ENCODE measurements at regions not wholly inside any gene's neighbourhood (a gene's known extent, or its start where the extent isn't known, plus 50 kb on each side); places are given as distances from the start of the nearest gene placed in this dataset.
A peak's percentile ranks its signal among the peaks of the same experiment; 100 is the strongest.

- no peak for DNase-seq (ENCODE audit: low read depth in 2 of 2)
Measured at GRCh38 chr2:235262750-235263149, 231.1 kb upstream of the AGAP1 start.

GRCh38 chr2:235263205-235264120 lies 230.4 kb upstream of the AGAP1 start:
- peak in 1 of 2 donors; percentile 92 for DNase-seq (ENCODE audit: low read depth in 2 of 2)

GRCh38 chr2:235264121-235264493 lies 229.7 kb upstream of the AGAP1 start:
- no peak for DNase-seq (ENCODE audit: low read depth in 2 of 2)

GRCh38 chr2:235264512-235264911 lies 229.3 kb upstream of the AGAP1 start:
- DNase-seq (ENCODE audit: low read depth in 2 of 2) = no peak

GRCh38 chr2:235265348-235265965 lies 228.4 kb upstream of the AGAP1 start:
- DNase-seq (ENCODE audit: low read depth in 2 of 2) = no peak

- DNase-seq (ENCODE audit: low read depth in 2 of 2) = no peak
Measured at GRCh38 chr2:235267251-235267650, 226.6 kb upstream of the AGAP1 start.

- DNase-seq (ENCODE audit: low read depth in 2 of 2) = peak in 1 of 2 donors; percentile 12
Measured at GRCh38 chr2:235268535-235268934, 225.3 kb upstream of the AGAP1 start.

- no peak for DNase-seq (ENCODE audit: low read depth in 2 of 2)
Measured at GRCh38 chr2:235270291-235270690, 223.6 kb upstream of the AGAP1 start.

GRCh38 chr2:235270956-235271355 lies 222.9 kb upstream of the AGAP1 start:
- DNase-seq (ENCODE audit: low read depth in 2 of 2) = no peak

- peak in 1 of 2 donors; percentile 66 for DNase-seq (ENCODE audit: low read depth in 2 of 2)
Measured at GRCh38 chr2:235271936-235272335, 221.9 kb upstream of the AGAP1 start.

- no peak for DNase-seq (ENCODE audit: low read depth in 2 of 2)
Measured at GRCh38 chr2:235274023-235274422, 219.8 kb upstream of the AGAP1 start.

GRCh38 chr2:235277485-235277884 lies 216.4 kb upstream of the AGAP1 start:
- DNase-seq (ENCODE audit: low read depth in 2 of 2) = no peak

- DNase-seq (ENCODE audit: low read depth in 2 of 2) = peak in 1 of 2 donors; percentile 51
Measured at GRCh38 chr2:235278771-235279355, 215.0 kb upstream of the AGAP1 start.

- DNase-seq (ENCODE audit: low read depth in 2 of 2) = no peak
Measured at GRCh38 chr2:235279965-235280364, 213.9 kb upstream of the AGAP1 start.

- DNase-seq (ENCODE audit: low read depth in 2 of 2) = no peak
Measured at GRCh38 chr2:235283246-235283645, 210.6 kb upstream of the AGAP1 start.

- DNase-seq (ENCODE audit: low read depth in 2 of 2) = no peak
Measured at GRCh38 chr2:235286622-235287374, 207.0 kb upstream of the AGAP1 start.

GRCh38 chr2:235287375-235287733 lies 206.5 kb upstream of the AGAP1 start:
- DNase-seq (ENCODE audit: low read depth in 2 of 2) = no peak

GRCh38 chr2:235291461-235291860 lies 202.4 kb upstream of the AGAP1 start:
- DNase-seq (ENCODE audit: low read depth in 2 of 2) = no peak

- DNase-seq (ENCODE audit: low read depth in 2 of 2) = no peak
Measured at GRCh38 chr2:235293061-235293460, 200.8 kb upstream of the AGAP1 start.

GRCh38 chr2:235295831-235296230 lies 198.0 kb upstream of the AGAP1 start:
- no peak for DNase-seq (ENCODE audit: low read depth in 2 of 2)

- peak in 1 of 2 donors; percentile 61 for DNase-seq (ENCODE audit: low read depth in 2 of 2)
Measured at GRCh38 chr2:235300368-235301201, 193.3 kb upstream of the AGAP1 start.

All from dermis microvascular lymphatic vessel endothelial cell (primary cell).